SU-DHL-6 (cell line): ENCODE measurements at regions not wholly inside any gene's neighbourhood (a gene's known extent, or its start where the extent isn't known, plus 50 kb on each side); places are given as distances from the start of the nearest gene placed in this dataset.

Source experiments
- H2AFZ ChIP-seq: fragments of 200-600 bp; sonication (generic); 2 replicates; pipeline ENCODE4 v1.6.1; 2014; ENCODE audit warnings: low read depth, mild to moderate bottlenecking, moderate library complexity, mixed read lengths, antibody characterized with exemption, low read length; ENCODE audit not compliant: severe bottlenecking
- H3F3A ChIP-seq: fragments of 200-600 bp; shearing (Covaris generic); 2 replicates; pipeline ENCODE4 v1.6.0; 2016; ENCODE audit warnings: antibody characterized with exemption, mild to moderate bottlenecking; ENCODE audit not compliant: insufficient read depth
- H3K27ac ChIP-seq: fragments of 200-600 bp; sonication (generic); 2 replicates; pipeline ENCODE4 v1.5.1; 2016; ENCODE audit warnings: low read depth, mild to moderate bottlenecking, low read length, moderate library complexity, mixed read lengths
- H3K27me3 ChIP-seq: fragments of 200-600 bp; sonication (generic), shearing (Covaris generic); 2 replicates; pipeline ENCODE4 v1.6.0; 2014; ENCODE audit warnings: mild to moderate bottlenecking, low read length
- H3K36me3 ChIP-seq: fragments of 200-600 bp; sonication (generic); 2 replicates; pipeline ENCODE4 v1.6.1; 2014; ENCODE audit warnings: mild to moderate bottlenecking, low read length, mixed read lengths
- H3K4me2 ChIP-seq: fragments of 300-600, 200-600 bp; shearing (Covaris generic), sonication (generic); 2 replicates; pipeline ENCODE4 v1.6.0; 2014; ENCODE audit warnings: low read length, low read depth, mild to moderate bottlenecking; ENCODE audit not compliant: poor library complexity, severe bottlenecking
- H3K4me3 ChIP-seq: fragments of 200-600 bp; sonication (generic); 2 replicates; pipeline ENCODE4 v1.5.1; 2014; ENCODE audit warnings: antibody characterized with exemption, low read length, mild to moderate bottlenecking, mixed read lengths; ENCODE audit not compliant: insufficient read depth, poor library complexity, severe bottlenecking
- H3K79me2 ChIP-seq: fragments of 200-600 bp; sonication (generic); 2 replicates; pipeline ENCODE4 v1.6.1; 2014; ENCODE audit warnings: mild to moderate bottlenecking, low read length, moderate library complexity; ENCODE audit not compliant: insufficient read depth
- H3K9ac ChIP-seq: fragments of 200-600 bp; sonication (generic); 2 replicates; pipeline ENCODE4 v1.7.0; 2014; ENCODE audit warnings: mild to moderate bottlenecking, low read length
- H3K9me2 ChIP-seq: fragments of 200-600 bp; sonication (generic); replicated peaks from 2 replicates; pipeline ENCODE4 v1.6.1; 2014; ENCODE audit warnings: low read length; ENCODE audit not compliant: insufficient read depth
- H3K9me3 ChIP-seq: fragments of 200-600 bp; sonication (generic); 2 replicates; pipeline ENCODE4 v1.6.1; 2014; ENCODE audit warnings: low read length, mixed read lengths; ENCODE audit not compliant: insufficient read depth
- H4K20me1 ChIP-seq: fragments of 200-600 bp; sonication (generic); 2 replicates; pipeline ENCODE4 v1.6.1; 2014; ENCODE audit warnings: low read depth, mild to moderate bottlenecking, antibody characterized with exemption, low read length, moderate library complexity, mixed read lengths
- EZH2phosphoT487 ChIP-seq: fragments of 200-600 bp; sonication (generic), shearing (Covaris generic); conservative IDR thresholded peaks from 2 replicates; pipeline ENCODE4 v1.6.1; 2018; ENCODE audit warnings: mild to moderate bottlenecking, antibody characterized with exemption, low read length, moderate library complexity, mixed read lengths
- TF ChIP-seq, protein P1 (sequence below): fragments of 200-600 bp; sonication (generic); IDR thresholded peaks from one replicate; pipeline ENCODE4 v1.5.1; 2017; ENCODE audit warnings: antibody characterized with exemption, mild to moderate bottlenecking, low read length, moderate library complexity; ENCODE audit not compliant: insufficient read depth, poor library complexity, severe bottlenecking

DNA sequence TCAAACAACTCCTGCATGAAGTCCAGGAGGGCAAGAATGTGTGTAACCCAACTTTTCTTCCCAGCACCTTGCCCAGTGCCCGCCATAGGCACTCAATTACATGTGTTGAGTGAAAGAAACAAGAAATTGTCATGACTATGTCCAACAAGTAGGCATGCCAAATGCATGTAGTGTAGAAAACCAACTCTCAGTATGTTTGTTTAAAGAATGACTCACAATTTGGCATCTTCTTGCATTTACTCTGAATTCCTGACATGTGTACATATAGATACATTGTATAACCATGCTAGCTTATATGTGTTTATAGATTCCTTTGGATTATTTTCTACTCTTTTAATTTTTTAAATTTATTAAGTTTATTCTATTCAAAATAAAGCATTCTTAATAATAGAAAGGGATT, 305.0 kb downstream of the EFNB2 start:
- H3K9ac ChIP-seq: no peak overlapping the region
- H3K9me3 ChIP-seq: no peaks in the 10 kb centered on the region
- no peaks in the 10 kb centered on the region for H3K9me2 ChIP-seq
- H3K36me3 ChIP-seq: no peaks in the 10 kb centered on the region
- no peak overlapping the region for H3K4me3 ChIP-seq
- no peaks in the 10 kb centered on the region for H3K27me3 ChIP-seq
- H3K4me2 ChIP-seq: no peak overlapping the region
- no peaks in the 10 kb centered on the region for H4K20me1 ChIP-seq
- H2AFZ ChIP-seq: no peak overlapping the region
- TF ChIP-seq EZH2phosphoT487: no peak
- TF ChIP-seq, protein P1, sequence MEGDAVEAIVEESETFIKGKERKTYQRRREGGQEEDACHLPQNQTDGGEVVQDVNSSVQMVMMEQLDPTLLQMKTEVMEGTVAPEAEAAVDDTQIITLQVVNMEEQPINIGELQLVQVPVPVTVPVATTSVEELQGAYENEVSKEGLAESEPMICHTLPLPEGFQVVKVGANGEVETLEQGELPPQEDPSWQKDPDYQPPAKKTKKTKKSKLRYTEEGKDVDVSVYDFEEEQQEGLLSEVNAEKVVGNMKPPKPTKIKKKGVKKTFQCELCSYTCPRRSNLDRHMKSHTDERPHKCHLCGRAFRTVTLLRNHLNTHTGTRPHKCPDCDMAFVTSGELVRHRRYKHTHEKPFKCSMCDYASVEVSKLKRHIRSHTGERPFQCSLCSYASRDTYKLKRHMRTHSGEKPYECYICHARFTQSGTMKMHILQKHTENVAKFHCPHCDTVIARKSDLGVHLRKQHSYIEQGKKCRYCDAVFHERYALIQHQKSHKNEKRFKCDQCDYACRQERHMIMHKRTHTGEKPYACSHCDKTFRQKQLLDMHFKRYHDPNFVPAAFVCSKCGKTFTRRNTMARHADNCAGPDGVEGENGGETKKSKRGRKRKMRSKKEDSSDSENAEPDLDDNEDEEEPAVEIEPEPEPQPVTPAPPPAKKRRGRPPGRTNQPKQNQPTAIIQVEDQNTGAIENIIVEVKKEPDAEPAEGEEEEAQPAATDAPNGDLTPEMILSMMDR: no peak
- no peaks in the 10 kb centered on the region for H3K79me2 ChIP-seq
- no peak overlapping the region for H3K27ac ChIP-seq
- H3F3A ChIP-seq: no peaks in the 10 kb centered on the region

DNA sequence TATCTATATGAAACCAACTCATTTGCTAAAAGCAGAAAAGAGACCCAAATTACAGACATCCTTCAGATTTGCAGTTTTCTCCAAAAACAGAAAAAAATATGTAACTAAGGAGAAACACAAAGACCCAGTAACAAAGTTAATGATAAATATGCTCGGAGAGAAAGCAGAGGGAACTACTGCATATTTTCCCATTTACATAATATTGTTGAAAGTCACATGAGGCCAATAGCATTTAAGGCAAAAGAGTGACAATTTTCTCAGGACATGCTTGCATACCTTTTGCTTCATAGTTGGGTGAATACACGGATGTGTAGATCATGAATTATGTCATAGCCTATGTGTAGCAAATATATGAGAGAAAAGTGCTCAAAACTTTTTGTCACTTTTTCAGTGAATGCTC, 310.3 kb downstream of the EFNB2 start:
- no peaks in the 10 kb centered on the region for H3K79me2 ChIP-seq
- no peak overlapping the region for H2AFZ ChIP-seq
- H3K27me3 ChIP-seq: no peaks in the 10 kb centered on the region
- no peaks in the 10 kb centered on the region for H3K9me3 ChIP-seq
- H3K9me2 ChIP-seq: no peaks in the 10 kb centered on the region
- H3K9ac ChIP-seq: no peak overlapping the region
- no peak overlapping the region for H3K27ac ChIP-seq
- no peaks in the 10 kb centered on the region for H3K36me3 ChIP-seq
- TF ChIP-seq EZH2phosphoT487: no peak
- TF ChIP-seq, protein P1: no peak
- no peak overlapping the region for H3K4me3 ChIP-seq
- H3F3A ChIP-seq: no peaks in the 10 kb centered on the region
- no peak overlapping the region for H3K4me2 ChIP-seq
- H4K20me1 ChIP-seq: no peaks in the 10 kb centered on the region

DNA sequence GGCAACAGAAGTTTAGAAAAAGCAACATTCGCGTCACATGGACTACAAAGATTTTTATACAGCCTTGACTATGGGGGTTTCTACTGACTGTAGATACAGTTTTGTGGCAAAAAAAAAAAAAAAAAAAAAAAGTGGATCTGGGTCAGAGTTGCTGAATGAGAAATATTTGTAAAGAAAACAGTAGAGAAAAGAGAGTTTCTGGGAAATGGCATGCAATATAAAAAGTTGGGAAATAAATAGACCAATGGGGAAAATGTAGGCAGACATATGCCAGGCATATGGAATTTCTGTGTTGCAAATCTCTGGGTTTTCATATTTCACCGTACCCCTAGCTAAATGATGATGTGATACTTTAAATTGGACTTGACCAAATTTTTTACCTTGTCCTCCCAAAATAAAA, 315.3 kb downstream of the EFNB2 start:
- TF ChIP-seq, protein P1: no peak
- no peak for TF ChIP-seq EZH2phosphoT487
- no peaks in the 10 kb centered on the region for H3K9me2 ChIP-seq
- no peak overlapping the region for H3K4me3 ChIP-seq
- no peaks in the 10 kb centered on the region for H3K36me3 ChIP-seq
- no peak overlapping the region for H3K27ac ChIP-seq
- H2AFZ ChIP-seq: no peak overlapping the region
- no peaks in the 10 kb centered on the region for H3K79me2 ChIP-seq
- no peaks in the 10 kb centered on the region for H3K9me3 ChIP-seq
- H3F3A ChIP-seq: no peaks in the 10 kb centered on the region
- no peak overlapping the region for H3K9ac ChIP-seq
- no peaks in the 10 kb centered on the region for H4K20me1 ChIP-seq
- H3K4me2 ChIP-seq: no peak overlapping the region
- no peaks in the 10 kb centered on the region for H3K27me3 ChIP-seq
